ENCODE measurements at regions not wholly inside any gene's neighbourhood (a gene's known extent, or its start where the extent isn't known, plus 50 kb on each side); places are given as distances from the start of the nearest gene placed in this dataset.
A peak's percentile ranks its signal among the peaks of the same experiment; 100 is the strongest.

GRCh38 chrX:147699061-147699460 is 212.7 kb upstream of the FMR1 start:
- DNase-seq (ENCODE audit: low spot score), result no peak

- no peak for DNase-seq (ENCODE audit: low spot score)
Observed at GRCh38 chrX:147710301-147710700, 201.4 kb upstream of the FMR1 start.

GRCh38 chrX:147733369-147733768 is 178.3 kb upstream of the FMR1 start:
- DNase-seq (ENCODE audit: low spot score), result no peak

- no peak for DNase-seq (ENCODE audit: low spot score)
Observed at GRCh38 chrX:147735364-147735763, 176.4 kb upstream of the FMR1 start.

GRCh38 chrX:147736045-147736444 is 175.7 kb upstream of the FMR1 start:
- DNase-seq (ENCODE audit: low spot score), result no peak

GRCh38 chrX:147737690-147738089 is 174.0 kb upstream of the FMR1 start:
- no peak for DNase-seq (ENCODE audit: low spot score)

GRCh38 chrX:147738265-147738664 is 173.5 kb upstream of the FMR1 start:
- no peak for DNase-seq (ENCODE audit: low spot score)

GRCh38 chrX:147739196-147739595 is 172.5 kb upstream of the FMR1 start:
- DNase-seq (ENCODE audit: low spot score), result no peak

GRCh38 chrX:147741776-147742175 is 169.9 kb upstream of the FMR1 start:
- no peak for DNase-seq (ENCODE audit: low spot score)

- DNase-seq (ENCODE audit: low spot score), result no peak
Observed at GRCh38 chrX:147749308-147749707, 162.4 kb upstream of the FMR1 start.

- DNase-seq (ENCODE audit: low spot score), result no peak
Observed at GRCh38 chrX:147757750-147758149, 154.0 kb upstream of the FMR1 start.

- DNase-seq (ENCODE audit: low spot score), result no peak
Observed at GRCh38 chrX:147763131-147763530, 148.6 kb upstream of the FMR1 start.

- no peak for DNase-seq (ENCODE audit: low spot score)
Observed at GRCh38 chrX:147764868-147765267, 146.9 kb upstream of the FMR1 start.

GRCh38 chrX:147770858-147771257 is 140.9 kb upstream of the FMR1 start:
- DNase-seq (ENCODE audit: low spot score), result no peak

GRCh38 chrX:147776988-147777387 is 134.7 kb upstream of the FMR1 start:
- DNase-seq (ENCODE audit: low spot score), result no peak

- no peak for DNase-seq (ENCODE audit: low spot score)
Observed at GRCh38 chrX:147779173-147779572, 132.5 kb upstream of the FMR1 start.

GRCh38 chrX:147781844-147782243 is 129.9 kb upstream of the FMR1 start:
- no peak for DNase-seq (ENCODE audit: low spot score)

- DNase-seq (ENCODE audit: low spot score), result no peak
Observed at GRCh38 chrX:147788641-147789350, 122.9 kb upstream of the FMR1 start.

GRCh38 chrX:147800663-147801062 is 111.1 kb upstream of the FMR1 start:
- no peak for DNase-seq (ENCODE audit: low spot score)

- peak; percentile 23 for DNase-seq (ENCODE audit: low spot score)
Observed at GRCh38 chrX:147803948-147804347, 107.8 kb upstream of the FMR1 start.

- no peak for DNase-seq (ENCODE audit: low spot score)
Observed at GRCh38 chrX:147811803-147812202, 99.9 kb upstream of the FMR1 start.

- no peak for DNase-seq (ENCODE audit: low spot score)
Observed at GRCh38 chrX:147827070-147827469, 84.6 kb upstream of the FMR1 start.

- no peak for DNase-seq (ENCODE audit: low spot score)
Observed at GRCh38 chrX:147828719-147829118, 83.0 kb upstream of the FMR1 start.

- DNase-seq (ENCODE audit: low spot score), result no peak
Observed at GRCh38 chrX:147832707-147833348, 78.9 kb upstream of the FMR1 start.
